Activated CD8-positive, alpha-beta memory T cell treated with anti-CD3 and anti-CD28 coated beads for 36 hours (primary cell): ENCODE measurements at regions not wholly inside any gene's neighbourhood (a gene's known extent, or its start where the extent isn't known, plus 50 kb on each side); places are given as distances from the start of the nearest gene placed in this dataset.

Experiments
- CTCF ChIA-PET: fragments of 350-600 bp; sonication (Branson Sonifier 250); formaldehyde crosslinking; loops from one replicate; lab custom pipeline; 2021; ENCODE audit warnings: antibody characterized with exemption; lab: Charles Lee
- POLR2A ChIA-PET: fragments of 350-600 bp; sonication (Branson Sonifier 250); formaldehyde crosslinking; loops from one replicate; lab custom pipeline; 2021; ENCODE audit warnings: antibody characterized with exemption; lab: Charles Lee

DNA sequence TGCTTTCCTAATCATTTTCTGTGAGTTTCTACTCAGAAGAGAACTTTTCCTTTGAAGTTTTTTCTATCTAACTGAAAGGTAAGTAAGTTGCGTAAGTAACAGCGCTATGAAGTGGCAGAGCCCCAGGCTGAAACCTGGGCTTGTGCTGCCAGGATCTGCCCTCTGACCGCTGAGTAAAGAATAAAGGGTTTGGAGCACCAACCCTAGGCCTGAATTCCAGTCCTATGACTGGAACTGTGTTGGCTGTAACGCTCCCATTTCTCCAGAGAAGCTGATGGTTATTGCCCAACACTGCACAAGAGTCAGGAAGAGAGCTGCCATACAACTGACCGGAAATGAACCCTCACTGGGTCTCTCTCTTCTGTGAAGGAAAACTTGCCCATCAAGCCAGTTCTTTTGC, 87.0 kb downstream of the FOXB1 start:
- ChIA-PET POLR2A (no interaction called here), CTCF (interaction anchor here (0.5 to 1.0 kb wide), 2 partner anchors 41 to 173 kb away, joined by 3 to 4 read pairs; no protein-coding TSS in a partner anchor)

DNA sequence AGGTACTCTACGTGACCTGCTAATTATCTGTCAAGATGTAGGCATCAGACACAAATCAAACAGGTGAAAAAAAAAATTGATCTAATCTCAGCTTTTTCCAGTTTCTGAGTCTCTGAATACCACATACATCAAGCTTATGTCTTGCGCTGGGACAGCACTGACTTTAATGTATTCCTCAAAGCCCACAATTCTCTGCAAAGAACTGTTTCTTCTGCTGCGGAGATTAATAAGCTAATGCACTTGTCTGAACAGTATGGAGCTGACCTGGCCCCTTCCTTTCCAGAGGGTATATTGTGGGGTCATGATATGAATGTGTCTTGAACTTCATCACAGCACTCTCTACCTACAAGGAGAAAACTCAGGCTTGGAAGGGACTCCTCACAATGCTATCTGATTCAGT, 87.8 kb downstream of the FOXB1 start:
- CTCF ChIA-PET, result no interaction called here
- POLR2A ChIA-PET, result no interaction called here

DNA sequence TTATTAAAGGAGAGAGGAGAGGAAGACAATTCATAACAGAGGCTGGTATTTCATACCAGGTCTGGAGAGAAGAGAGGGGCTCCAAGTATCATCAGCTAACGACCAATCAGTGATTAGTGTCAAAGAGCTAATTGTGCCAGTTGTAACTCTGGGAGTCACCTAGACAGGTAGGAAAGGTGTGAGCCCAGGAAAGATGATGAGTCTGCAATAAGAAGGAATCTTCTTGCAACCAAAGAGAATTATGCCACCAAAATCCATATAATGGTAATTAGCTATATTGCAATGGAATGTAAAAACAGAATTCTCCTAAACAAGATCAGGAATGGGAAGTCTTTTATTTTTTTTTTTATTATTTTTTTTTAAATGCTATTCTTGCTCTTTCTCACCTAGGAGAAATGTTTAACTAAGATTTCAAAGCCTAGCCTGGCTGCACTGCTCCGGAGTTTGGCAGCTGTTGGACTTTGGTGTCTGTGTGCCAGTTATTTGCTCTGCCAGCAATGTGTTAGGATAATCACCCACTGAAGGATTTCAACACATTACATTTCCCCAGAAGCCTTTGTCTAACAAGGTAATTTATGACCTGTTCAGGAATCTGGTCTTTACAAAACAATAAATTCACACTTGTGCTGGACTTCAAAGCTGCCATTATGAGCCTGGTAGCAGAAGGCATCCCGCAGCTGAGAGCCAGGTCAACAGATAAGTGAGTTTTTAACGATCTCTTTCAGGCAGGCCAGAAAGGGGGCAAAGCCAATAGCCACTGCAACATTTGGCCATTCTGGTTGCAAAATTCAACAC, 89.4 kb downstream of the FOXB1 start:
- POLR2A ChIA-PET, result no interaction called here
- CTCF ChIA-PET, result no interaction called here

DNA sequence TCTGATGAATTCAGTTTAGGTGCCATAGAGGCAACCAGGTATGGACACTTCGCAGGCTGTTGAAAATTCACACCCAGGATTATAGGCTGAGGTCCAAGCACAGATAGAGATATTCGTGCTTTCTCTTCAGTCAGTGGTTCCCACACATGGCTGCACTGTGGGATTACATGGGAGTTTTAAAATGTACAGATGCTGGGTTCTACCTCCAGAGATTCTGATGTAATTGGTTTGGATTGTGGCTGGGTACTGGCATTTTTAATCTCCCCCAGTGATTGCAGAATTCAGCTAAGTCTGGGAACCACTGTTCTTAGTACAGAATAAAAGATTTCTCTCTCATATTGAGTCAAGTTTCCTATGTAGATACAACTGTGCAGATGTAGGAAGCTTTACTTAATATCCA, 91.6 kb downstream of the FOXB1 start:
- ChIA-PET POLR2A (no interaction called here), CTCF (no interaction called here)

DNA sequence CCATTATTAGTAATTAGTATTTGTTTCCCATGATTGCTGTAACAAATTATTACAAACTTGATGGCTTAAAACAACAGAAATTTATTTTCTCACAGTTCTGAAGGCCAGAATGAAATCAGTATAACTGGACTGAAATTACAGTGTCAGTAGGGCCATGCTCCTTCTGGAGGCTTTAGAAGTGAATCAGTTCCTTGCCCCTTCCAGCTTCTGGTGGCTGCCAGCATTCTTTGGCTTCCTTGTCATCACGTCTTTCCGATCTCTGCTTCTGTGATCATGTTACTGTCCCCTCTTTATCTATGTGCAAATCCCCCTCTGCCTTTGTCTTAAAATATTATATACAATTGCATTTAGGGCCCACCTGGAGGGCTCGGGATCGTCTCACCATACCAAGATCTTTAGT, 92.0 kb downstream of the FOXB1 start:
- ChIA-PET POLR2A (no interaction called here), CTCF (no interaction called here)

DNA sequence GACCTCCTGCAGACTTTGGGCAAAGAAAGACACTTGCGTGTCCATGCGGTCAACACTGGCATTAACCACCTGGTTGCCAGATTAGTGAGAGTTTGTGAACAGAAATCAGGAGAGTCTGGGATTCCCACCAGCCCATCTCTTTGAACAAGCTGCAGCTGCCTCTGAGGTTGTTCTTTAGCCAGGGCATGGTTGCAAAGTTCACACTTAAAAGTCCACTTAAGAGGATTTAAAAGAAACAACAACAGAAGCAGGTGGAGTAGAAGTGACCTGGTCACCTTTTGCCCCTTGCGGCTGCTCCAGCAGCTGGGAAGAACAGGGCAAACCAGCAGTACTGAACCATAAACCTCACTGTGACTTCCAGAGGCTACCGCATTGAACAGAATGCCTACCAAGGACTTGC, 97.3 kb downstream of the FOXB1 start:
- ChIA-PET CTCF (no interaction called here), POLR2A (no interaction called here)

DNA sequence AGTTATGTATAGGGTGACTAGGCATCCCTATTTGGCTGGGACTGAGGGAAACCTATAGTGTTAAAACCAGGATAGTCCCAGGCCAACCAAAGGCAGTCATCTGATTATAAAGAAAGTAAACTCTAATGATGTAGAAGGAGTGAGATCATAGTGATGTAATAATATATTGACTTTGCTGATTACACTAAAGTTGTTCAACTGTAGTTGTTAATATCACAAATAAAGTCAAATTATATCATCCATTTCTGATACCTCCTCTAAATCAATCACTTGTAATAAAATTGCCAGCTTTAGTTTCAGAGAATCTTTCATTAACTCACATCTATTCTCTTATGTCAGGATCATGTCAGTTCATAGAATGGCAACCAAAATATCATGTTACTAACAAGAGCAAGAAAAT, 98.6 kb downstream of the FOXB1 start:
- CTCF ChIA-PET, result interaction anchor here (0.7 kb wide), 1 partner anchor 77 kb away, joined by 3 read pairs; no protein-coding TSS in a partner anchor
- POLR2A ChIA-PET, result no interaction called here

DNA sequence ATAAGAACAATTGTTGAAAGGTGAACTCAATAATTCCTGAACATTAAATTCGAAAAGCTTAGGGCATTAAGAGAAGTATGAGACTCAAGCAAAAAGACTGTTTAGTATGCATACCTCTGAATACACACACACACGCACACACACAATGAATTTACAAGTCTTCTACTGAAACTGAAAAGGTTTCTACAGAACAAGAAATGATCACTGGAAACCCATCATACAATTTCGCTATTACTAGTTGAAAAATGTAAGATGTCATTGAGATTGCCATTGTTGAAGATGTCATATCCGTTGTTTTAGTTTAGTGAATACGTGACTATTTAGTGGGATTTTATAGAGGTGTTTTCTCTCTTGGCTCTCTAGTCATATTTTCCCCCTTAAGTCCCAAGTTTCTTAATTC, 106.8 kb downstream of the FOXB1 start:
- CTCF ChIA-PET, result no interaction called here
- POLR2A ChIA-PET, result no interaction called here

DNA sequence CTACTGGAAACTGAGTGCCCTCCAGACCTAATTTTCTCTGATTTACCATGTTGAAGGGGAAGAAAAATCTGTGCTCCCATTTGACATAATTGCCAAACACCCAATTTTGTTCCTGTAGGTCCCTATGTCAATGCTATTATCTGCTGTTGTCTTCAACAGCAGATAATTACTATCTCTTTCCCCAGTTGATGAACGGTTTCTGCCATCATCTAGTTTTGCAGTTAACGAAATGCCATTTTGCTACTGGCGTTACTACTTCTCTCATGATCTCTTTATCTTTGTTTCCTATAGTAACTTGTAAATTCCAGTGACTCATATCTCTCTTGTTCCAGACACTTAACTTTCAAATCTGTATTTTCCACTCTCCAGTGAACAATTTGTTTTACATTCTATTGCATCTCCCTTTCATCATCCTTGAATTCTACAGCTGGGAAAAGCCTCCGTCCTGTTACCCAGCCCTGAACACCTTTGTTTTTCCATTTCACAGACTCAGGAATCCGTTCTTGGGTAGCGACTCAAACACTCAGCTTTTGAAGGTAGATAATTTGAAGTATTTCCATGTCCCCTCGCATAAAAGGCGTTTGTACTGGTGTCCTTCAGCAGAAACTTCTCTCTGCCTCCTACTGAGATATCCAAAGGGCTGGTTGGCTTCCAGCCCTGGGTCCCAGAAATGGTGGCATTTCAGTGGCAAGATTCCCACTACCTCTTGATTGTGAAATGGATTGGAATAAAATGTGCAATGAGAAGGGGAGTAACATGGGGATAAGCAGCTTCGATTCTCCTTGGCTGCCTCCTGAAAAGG, 111.7 kb downstream of the FOXB1 start:
- POLR2A ChIA-PET, result interaction anchor here (0.6 to 1.0 kb wide), 2 partner anchors 11 to 39 kb away, joined by 3 to 4 read pairs; no protein-coding TSS in a partner anchor
- CTCF ChIA-PET, result interaction anchor here (1.2 to 2.3 kb wide), 2 partner anchors 10 to 391 kb away, joined by 5 read pairs; no protein-coding TSS in a partner anchor

DNA sequence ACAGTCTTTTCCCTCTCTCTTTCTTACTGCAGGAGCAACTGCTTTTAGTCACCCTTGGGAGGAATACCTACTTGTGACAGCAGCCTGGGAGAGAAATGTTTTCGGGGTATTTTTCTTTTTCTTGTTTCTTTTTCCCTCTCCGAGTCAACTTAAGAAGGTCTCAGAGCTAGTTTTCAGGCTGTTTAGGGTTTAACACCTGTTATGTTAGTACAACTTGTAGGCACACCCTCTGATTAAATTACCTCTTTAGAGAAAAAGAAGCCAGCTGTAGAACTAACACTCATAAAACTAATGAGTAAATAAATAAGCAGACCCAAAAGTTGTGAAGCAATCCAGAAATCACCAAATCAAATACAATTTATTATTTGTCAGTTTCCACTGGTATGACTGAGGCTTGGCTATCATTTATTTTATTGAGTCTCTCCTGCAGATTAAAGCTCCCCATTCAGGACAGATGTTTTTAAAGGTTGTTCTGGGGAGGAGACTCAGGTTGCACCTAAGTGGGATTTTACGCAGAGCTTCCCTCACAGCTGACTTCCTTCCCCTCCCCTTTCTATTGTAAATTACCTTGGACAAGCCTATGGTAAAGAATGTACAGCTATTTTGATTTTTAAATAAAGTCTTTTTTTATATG, 112.5 kb downstream of the FOXB1 start:
- ChIA-PET POLR2A (interaction anchor here (0.6 kb wide), 1 partner anchor 38 kb away, joined by 3 read pairs; no protein-coding TSS in a partner anchor), CTCF (interaction anchor here (1.2 to 2.3 kb wide), 2 partner anchors 10 to 391 kb away, joined by 5 read pairs; no protein-coding TSS in a partner anchor)

DNA sequence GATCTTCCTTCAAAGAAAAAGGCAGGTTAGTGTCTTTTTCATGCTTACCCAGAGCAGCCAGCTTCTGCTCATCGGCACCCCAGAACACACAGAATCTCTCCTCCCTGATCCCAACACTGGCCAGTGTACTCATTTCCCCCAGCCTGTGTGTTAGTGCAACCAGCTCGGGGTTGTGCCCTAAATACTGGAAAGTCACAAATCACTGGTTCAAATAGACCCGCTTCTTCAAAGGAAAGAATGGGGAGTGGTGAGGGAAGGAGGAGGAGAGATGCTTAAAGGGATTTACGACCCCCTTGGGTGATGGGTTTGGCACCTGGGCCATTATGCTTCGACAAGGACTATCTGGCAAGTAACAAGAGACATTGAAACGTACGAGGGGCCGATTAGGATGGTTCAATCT, 114.0 kb downstream of the FOXB1 start:
- CTCF ChIA-PET, result no interaction called here
- POLR2A ChIA-PET, result no interaction called here

DNA sequence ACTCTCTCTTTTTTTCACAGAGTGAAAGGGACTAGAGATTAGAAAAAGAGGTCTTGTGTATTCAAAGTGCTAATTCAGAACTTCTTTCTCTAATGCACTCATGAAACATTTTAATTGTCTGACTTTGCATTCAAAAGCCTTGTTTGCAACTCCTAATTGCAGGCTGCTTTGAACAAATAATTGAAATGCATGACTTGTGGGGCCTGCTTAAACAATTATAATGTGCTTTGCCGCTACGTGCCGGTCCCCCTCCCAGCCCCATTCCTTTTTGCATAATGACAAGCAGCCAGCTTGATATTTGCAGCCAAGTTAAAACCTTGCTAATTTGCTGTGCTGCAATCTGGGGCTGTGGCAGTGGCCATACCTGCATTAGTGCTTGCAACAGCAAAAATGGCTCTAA, 114.5 kb downstream of the FOXB1 start:
- CTCF ChIA-PET, result no interaction called here
- POLR2A ChIA-PET, result no interaction called here

DNA sequence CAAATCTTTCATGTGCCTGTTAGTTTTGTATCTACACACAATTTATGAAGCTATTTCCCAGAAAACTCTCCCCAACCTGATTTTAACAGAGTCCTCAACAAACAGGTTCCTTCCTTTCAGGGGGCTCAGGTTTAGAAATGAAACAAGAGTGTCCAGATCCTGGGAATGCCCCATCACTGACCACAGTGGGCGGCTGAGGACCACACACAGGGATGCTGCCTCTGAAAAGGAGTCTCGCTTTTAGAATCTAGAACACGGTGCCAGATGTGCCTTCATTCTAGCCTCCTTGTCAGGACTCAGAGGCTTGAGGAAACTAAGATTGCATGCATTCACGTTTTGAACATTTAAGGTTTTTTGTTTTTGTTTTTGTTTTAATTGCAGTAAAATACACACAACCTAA, 115.0 kb downstream of the FOXB1 start:
- POLR2A ChIA-PET, result no interaction called here

DNA sequence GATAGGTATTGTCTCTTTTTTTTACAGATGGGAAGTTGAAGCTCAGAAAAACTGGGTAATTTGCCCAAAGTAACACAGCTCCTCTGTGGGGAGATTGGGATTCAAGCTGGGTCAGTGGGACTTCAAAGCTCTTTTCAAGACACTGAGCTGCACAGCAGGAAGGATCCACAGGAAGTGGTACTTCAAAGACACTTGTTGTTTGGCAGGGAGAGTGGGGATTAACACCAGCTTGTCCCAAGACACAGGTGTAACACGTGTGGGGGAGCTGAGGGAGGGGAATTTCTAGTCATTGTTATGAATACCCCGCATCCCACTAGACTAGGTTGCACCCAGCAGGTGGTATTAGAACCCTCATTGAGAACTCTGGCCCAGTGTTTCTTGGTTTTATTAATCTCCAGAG, 116.0 kb downstream of the FOXB1 start:
- ChIA-PET POLR2A (no interaction called here), CTCF (interaction anchor here (0.8 kb wide), 1 partner anchor 377 kb away, joined by 3 read pairs; no protein-coding TSS in a partner anchor)

More for the DNA sequence above, 115.0 kb downstream of the FOXB1 start:
- CTCF ChIA-PET, result no interaction called here

DNA sequence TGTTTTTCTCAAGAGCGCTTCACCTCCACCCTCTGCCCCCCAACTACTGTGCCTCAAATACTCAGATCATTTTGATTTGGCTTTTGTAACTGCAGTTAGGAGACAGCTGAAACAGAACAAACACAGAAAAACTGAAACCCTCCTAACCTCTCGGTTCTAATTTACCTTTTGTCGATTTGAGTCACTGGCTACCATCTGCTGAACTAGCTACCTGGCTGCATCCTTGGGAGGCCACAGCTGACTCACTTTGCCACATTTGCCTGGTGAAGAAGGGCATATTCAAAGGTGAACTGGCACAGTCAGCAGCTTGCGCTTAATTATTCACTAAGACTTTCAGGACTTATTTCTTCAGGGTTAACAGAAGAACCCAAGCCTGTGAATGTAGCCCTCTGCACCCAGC, 117.7 kb downstream of the FOXB1 start:
- CTCF ChIA-PET, result no interaction called here
- POLR2A ChIA-PET, result no interaction called here

DNA sequence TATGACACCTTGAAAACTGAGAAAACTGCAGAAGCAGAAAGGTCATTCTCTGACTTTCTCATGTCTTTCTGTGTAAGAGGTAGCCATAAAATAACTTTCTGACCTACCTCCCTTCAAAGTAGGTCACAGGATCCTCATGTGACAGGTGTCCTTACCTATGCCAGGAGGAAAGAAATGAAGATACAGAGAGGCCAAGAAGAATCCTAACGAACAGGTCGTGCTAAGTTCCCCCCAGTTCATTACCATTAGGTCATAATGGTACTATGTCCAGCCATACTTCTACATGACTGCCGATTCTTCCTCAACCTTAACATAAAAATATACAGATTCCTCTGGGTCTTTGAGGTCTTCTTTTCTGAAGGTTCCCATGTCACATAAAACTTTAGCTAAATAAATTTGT, 118.6 kb downstream of the FOXB1 start:
- ChIA-PET POLR2A (no interaction called here), CTCF (no interaction called here)

DNA sequence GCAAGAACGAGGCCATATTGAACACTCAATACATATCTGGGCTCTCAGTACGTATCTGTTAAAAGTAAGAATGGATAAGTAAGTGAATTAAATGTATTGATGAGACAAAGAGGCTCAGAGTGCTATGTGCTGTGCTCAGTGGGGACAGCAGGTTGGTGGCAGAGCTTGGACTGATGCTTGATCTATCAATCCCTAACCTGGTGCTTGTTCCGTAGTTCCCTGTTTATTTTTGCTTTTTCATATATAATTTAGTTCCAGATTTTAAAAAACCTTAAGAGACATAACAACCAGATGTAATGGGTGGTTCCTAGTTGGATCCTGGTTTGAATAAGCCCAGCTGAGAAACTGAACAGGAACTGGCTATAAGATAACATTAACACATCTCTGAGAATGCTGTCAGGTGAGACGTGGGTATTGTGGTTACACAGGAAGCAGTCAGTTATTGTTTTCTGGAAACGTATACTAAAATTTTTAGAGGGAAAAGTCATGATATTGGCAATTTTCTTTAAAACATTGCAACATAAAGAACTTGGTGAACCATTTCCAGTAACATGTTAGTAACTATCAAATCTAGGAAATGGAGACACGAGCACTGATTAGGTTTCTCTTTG, 120.5 kb downstream of the FOXB1 start:
- POLR2A ChIA-PET, result no interaction called here
- CTCF ChIA-PET, result no interaction called here

DNA sequence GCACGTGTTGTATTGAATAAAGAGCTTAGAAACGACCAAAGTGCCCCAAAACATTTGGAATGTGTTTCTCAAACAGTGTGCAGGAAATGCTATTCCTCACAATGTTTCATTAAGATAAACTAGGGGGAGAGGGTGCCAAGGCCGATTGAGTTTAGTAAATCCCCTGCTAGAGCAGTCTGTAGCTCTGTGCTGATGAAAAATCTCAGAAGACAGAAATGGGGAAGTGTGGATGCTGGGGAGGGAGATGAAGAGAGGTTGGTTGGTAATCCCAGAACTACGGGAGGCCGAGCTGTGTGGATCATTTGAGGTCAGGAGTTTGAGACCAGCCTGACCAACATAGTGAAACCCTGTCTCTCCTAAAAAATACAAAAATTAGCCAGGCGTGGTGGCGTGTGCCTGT, 121.2 kb downstream of the FOXB1 start:
- CTCF ChIA-PET, result no interaction called here
- POLR2A ChIA-PET, result no interaction called here

DNA sequence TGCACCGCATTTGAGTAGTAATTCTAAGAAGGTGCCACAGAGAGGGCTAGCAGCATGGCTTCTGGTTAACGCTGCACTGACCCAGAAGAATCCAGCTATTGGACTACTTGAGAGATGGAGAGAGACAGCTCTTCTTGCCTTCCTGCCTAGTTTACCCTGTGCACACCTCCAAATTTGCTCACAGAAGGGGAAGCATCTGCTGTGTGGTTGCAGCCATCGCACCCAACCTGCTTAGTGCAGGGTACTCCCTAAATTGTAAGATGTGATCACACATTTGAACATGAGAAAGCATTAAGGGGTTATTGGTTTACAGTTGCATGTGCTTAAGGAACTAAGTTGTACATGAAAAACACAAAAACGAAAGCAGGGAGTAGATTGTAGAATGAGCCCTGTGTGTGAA, 122.1 kb downstream of the FOXB1 start:
- ChIA-PET POLR2A (interaction anchor here (0.5 to 0.7 kb wide), 3 partner anchors 51 to 354 kb away, joined by 3 to 4 read pairs (median 3); no protein-coding TSS in a partner anchor), CTCF (interaction anchor here (1.0 to 1.2 kb wide), 2 partner anchors 10 to 51 kb away, joined by 3 to 5 read pairs; no protein-coding TSS in a partner anchor)
